GM23338 (cell line): ENCODE measurements at regions not wholly inside any gene's neighbourhood (a gene's known extent, or its start where the extent isn't known, plus 50 kb on each side); places are given as distances from the start of the nearest gene placed in this dataset.

Experiments
- ATAC-seq: fragments of 200-7000 bp; cut with Tn5 transposase; 3 replicates; pipeline ENCODE4 v1.9.1; 2020
- DNase-seq: peaks from one replicate; pipeline ENCODE4 v3.0.0-alpha.2; 2015; ENCODE audit warnings: low spot score
- H2AFZ ChIP-seq: fragments of 200-600 bp; sonication (generic); 2 replicates; pipeline ENCODE4 v1.8.0; 2016; ENCODE audit warnings: antibody characterized with exemption, mild to moderate bottlenecking, moderate library complexity
- H3F3A ChIP-seq: fragments of 200-600 bp; sonication (generic); replicated peaks from 2 replicates; pipeline ENCODE4 v1.8.0; 2017; ENCODE audit warnings: antibody characterized with exemption, mixed run types, low read depth
- H3K27ac ChIP-seq: fragments of 200-600 bp; sonication (generic); 2 replicates; pipeline ENCODE4 v1.6.1; 2016; ENCODE audit warnings: low read depth
- H3K27me3 ChIP-seq: fragments of 200-600 bp; sonication (generic); 2 replicates; pipeline ENCODE4 v1.8.0; 2016; ENCODE audit warnings: mild to moderate bottlenecking, mixed run types, moderate library complexity; ENCODE audit not compliant: insufficient read depth
- H3K36me3 ChIP-seq: fragments of 200-600 bp; sonication (generic); 2 replicates; pipeline ENCODE4 v1.8.0; 2016; ENCODE audit warnings: mild to moderate bottlenecking; ENCODE audit not compliant: insufficient read depth
- H3K4me1 ChIP-seq: fragments of 200-600 bp; sonication (generic); 2 replicates; pipeline ENCODE4 v1.8.0; 2016; ENCODE audit warnings: mild to moderate bottlenecking, moderate library complexity; ENCODE audit not compliant: insufficient read depth
- H3K4me2 ChIP-seq: fragments of 200-600 bp; sonication (generic); 2 replicates; pipeline ENCODE4 v1.7.1; 2017; ENCODE audit warnings: mixed run types
- H3K4me3 ChIP-seq: fragments of 200-600 bp; sonication (generic); 2 replicates; pipeline ENCODE4 v1.6.1; 2016; ENCODE audit warnings: mixed run types
- H3K79me2 ChIP-seq: fragments of 200-600 bp; sonication (generic); replicated peaks from 2 replicates; pipeline ENCODE4 v1.8.0; 2017; ENCODE audit warnings: mild to moderate bottlenecking; ENCODE audit not compliant: insufficient read depth
- H3K9me2 ChIP-seq: fragments of 200-600 bp; sonication (generic); 2 replicates; pipeline ENCODE4 v1.8.0; 2017; ENCODE audit not compliant: insufficient read depth
- H4K20me1 ChIP-seq: fragments of 200-600 bp; sonication (generic); replicated peaks from 2 replicates; pipeline ENCODE4 v1.8.0; 2017; ENCODE audit warnings: mild to moderate bottlenecking; ENCODE audit not compliant: insufficient read depth
- H3K27ac Mint-ChIP-seq: 2 replicates; pipeline ENCODE4 v1.8.0; 2020; ENCODE audit warnings: inconsistent platforms, mild to moderate bottlenecking, moderate library complexity, mixed read lengths
- H3K27me3 Mint-ChIP-seq: 3 replicates; pipeline ENCODE4 v1.8.0; 2022; ENCODE audit warnings: low read depth, mild to moderate bottlenecking, moderate library complexity, mixed read lengths, inconsistent platforms; ENCODE audit not compliant: insufficient read depth, poor library complexity
- H3K36me3 Mint-ChIP-seq: 3 replicates; pipeline ENCODE4 v1.8.0; 2021; ENCODE audit warnings: low read depth, mild to moderate bottlenecking, inconsistent platforms, moderate library complexity, mixed read lengths
- H3K4me1 Mint-ChIP-seq: 3 replicates; pipeline ENCODE4 v1.8.0; 2020; ENCODE audit warnings: mild to moderate bottlenecking, inconsistent platforms, mixed read lengths
- H3K4me3 Mint-ChIP-seq: 3 replicates; pipeline ENCODE4 v1.8.0; 2021; ENCODE audit warnings: moderate library complexity, mild to moderate bottlenecking, inconsistent platforms, mixed read lengths
- H3K9me3 Mint-ChIP-seq: 3 replicates; pipeline ENCODE4 v1.8.0; 2020; ENCODE audit warnings: moderate library complexity, mild to moderate bottlenecking, inconsistent platforms, mixed read lengths
- CREB1 ChIP-seq: fragments of 250-450 bp; sonication (Bioruptor Pico); IDR thresholded peaks from 2 replicates; pipeline ENCODE4 v1.5.0; 2020; ENCODE audit warnings: low read depth, mild to moderate bottlenecking, moderate library complexity
- CTCF ChIP-seq, 2 experiments: fragments of 200-600 bp in 1 of 2; sonication (generic) in 1 of 2; conservative IDR thresholded peaks; 2 replicates each; pipeline versions ENCODE4 v1.5.1 to v1.6.1; 2016 to 2017; ENCODE audit warnings: antibody characterized with exemption in 2 of 2, low read depth in 2 of 2, mild to moderate bottlenecking in 2 of 2, moderate library complexity in 1 of 2
- ETS1 ChIP-seq: IDR thresholded peaks from 2 replicates; pipeline ENCODE4 v1.6.1; 2016; ENCODE audit warnings: antibody characterized with exemption
- EZH2 ChIP-seq: fragments of 200-600 bp; sonication (generic); IDR thresholded peaks from one replicate; pipeline ENCODE4 v1.8.0; 2017; ENCODE audit warnings: antibody characterized with exemption, mild to moderate bottlenecking, low read depth; ENCODE audit not compliant: unreplicated experiment
- EZH2phosphoT487 ChIP-seq: fragments of 200-600 bp; sonication (generic); IDR thresholded peaks from one replicate; pipeline ENCODE4 v1.8.1; 2018; ENCODE audit warnings: antibody characterized with exemption; ENCODE audit not compliant: unreplicated experiment
- JUNB ChIP-seq: IDR thresholded peaks from one replicate; pipeline ENCODE4 v1.6.1; 2016; ENCODE audit warnings: antibody characterized with exemption; ENCODE audit not compliant: unreplicated experiment
- NANOG ChIP-seq: IDR thresholded peaks from 2 replicates; pipeline ENCODE4 v1.6.1; 2016; ENCODE audit warnings: antibody characterized with exemption, borderline replicate concordance
- POLR2AphosphoS5 ChIP-seq: IDR thresholded peaks from 2 replicates; pipeline ENCODE4 v1.6.1; 2016; ENCODE audit warnings: antibody characterized with exemption, low read depth
- REST ChIP-seq: IDR thresholded peaks from one replicate; pipeline ENCODE4 v1.6.1; 2018; ENCODE audit warnings: antibody characterized with exemption; ENCODE audit not compliant: unreplicated experiment
- STAT1 ChIP-seq: IDR thresholded peaks from one replicate; pipeline ENCODE4 v1.6.1; 2016; ENCODE audit warnings: antibody characterized with exemption; ENCODE audit not compliant: unreplicated experiment
- ZNF114 ChIP-seq: fragments of 250-450 bp; sonication (Bioruptor Pico); IDR thresholded peaks from 2 replicates; pipeline ENCODE4 v1.5.0; 2020; ENCODE audit warnings: mild to moderate bottlenecking, moderate library complexity
- ZNF331 ChIP-seq: fragments of 250-450 bp; sonication (Bioruptor Pico); IDR thresholded peaks from 2 replicates; pipeline ENCODE4 v1.5.0; 2020; ENCODE audit warnings: low read depth, mild to moderate bottlenecking, moderate library complexity
- ZNF462 ChIP-seq: fragments of 250-450 bp; sonication (Bioruptor Pico); IDR thresholded peaks from 2 replicates; pipeline ENCODE4 v1.5.0; 2020; ENCODE audit warnings: mild to moderate bottlenecking, moderate library complexity

- no peak overlapping the region for H3K4me3 Mint-ChIP-seq
- no peak overlapping the region for H3K4me2 ChIP-seq
- no peaks in the 10 kb centered on the region for H3K4me1 ChIP-seq
- H3K9me2 ChIP-seq: no peaks in the 10 kb centered on the region
- no peaks in the 10 kb centered on the region for H3K27me3 ChIP-seq
- TF ChIP-seq NANOG (no peak), ZNF331 (CRISPR knock-in tag) (no peak), JUNB (no peak), REST (no peak), STAT1 (no peak), CREB1 (CRISPR knock-in tag) (no peak), EZH2 (no peak), ZNF462 (no peak), ZNF114 (CRISPR knock-in tag) (no peak), POLR2AphosphoS5 (no peak), EZH2phosphoT487 (no peak), ETS1 (no peak), CTCF (conservative IDR thresholded peaks at IDR 0.05; ENCODE audit: low read depth in 2 of 2) (no peak)
- no peaks in the 10 kb centered on the region for H3K79me2 ChIP-seq
- no peak overlapping the region for H2AFZ ChIP-seq
- no peak for DNase-seq
- peaks cover 6% of the 10 kb centered on the region for H3K4me1 Mint-ChIP-seq
- no peak overlapping the region for H3K27ac ChIP-seq
- H3K9me3 Mint-ChIP-seq: no peaks in the 10 kb centered on the region
- H3K27me3 Mint-ChIP-seq: no peaks in the 10 kb centered on the region
- H3K36me3 ChIP-seq: no peaks in the 10 kb centered on the region
- H3F3A ChIP-seq: no peaks in the 10 kb centered on the region
- peaks cover 2% of the 10 kb centered on the region; the same call in 1 of the 3 replicates for H3K36me3 Mint-ChIP-seq
- ATAC-seq: no peak
- H3K27ac Mint-ChIP-seq: no peak overlapping the region
- H3K4me3 ChIP-seq: no peak overlapping the region
- H4K20me1 ChIP-seq: no peaks in the 10 kb centered on the region
Observed at GRCh38 chrX:16433021-16433420, 216.9 kb upstream of the S100G start.
